Astrocyte (in vitro differentiated cells and primary cell): ENCODE measurements at regions not wholly inside any gene's neighbourhood (a gene's known extent, or its start where the extent isn't known, plus 50 kb on each side); places are given as distances from the start of the nearest gene placed in this dataset.

Experiments used
- DNase-seq: peaks from one replicate; pipeline ENCODE4 v3.0.0-alpha.2; 2010; ENCODE audit warnings: low read depth
- FAIRE-seq: peaks from 2 replicates; lab custom pipeline; 2011; peaks lifted over from hg19 to GRCh38; lab: Jason Lieb, UNC
- H2AFZ ChIP-seq: 2 replicates; pipeline ENCODE4 v1.6.0; 2012; ENCODE audit warnings: low read depth, low read length, inconsistent platforms
- H3K27ac ChIP-seq: 2 replicates; pipeline ENCODE4 v1.5.1; 2011; ENCODE audit warnings: low read depth, low read length, inconsistent platforms
- H3K27me3 ChIP-seq: 2 replicates; pipeline ENCODE4 v1.6.0; 2011; ENCODE audit warnings: low read length, inconsistent platforms; ENCODE audit not compliant: insufficient read depth
- H3K36me3 ChIP-seq: 2 replicates; pipeline ENCODE4 v1.5.1; 2011; ENCODE audit warnings: low read length, inconsistent platforms; ENCODE audit not compliant: insufficient read depth
- H3K4me1 ChIP-seq: 2 replicates; pipeline ENCODE4 v1.5.1; 2011; ENCODE audit warnings: low read length, inconsistent platforms; ENCODE audit not compliant: insufficient read depth
- H3K4me2 ChIP-seq: 2 replicates; pipeline ENCODE4 v1.6.0; 2012; ENCODE audit warnings: low read length, inconsistent platforms
- H3K4me3 ChIP-seq: 2 replicates; pipeline ENCODE4 v1.5.1; 2011; ENCODE audit warnings: low read depth, mild to moderate bottlenecking, low read length, inconsistent platforms; ENCODE audit not compliant: insufficient read depth
- H3K79me2 ChIP-seq: 2 replicates; pipeline ENCODE4 v1.6.0; 2012; ENCODE audit warnings: mild to moderate bottlenecking, low read length, inconsistent platforms; ENCODE audit not compliant: insufficient read depth
- H3K9ac ChIP-seq: 2 replicates; pipeline ENCODE4 v1.6.0; 2012; ENCODE audit warnings: mild to moderate bottlenecking, low read length, inconsistent platforms
- H3K9me3 ChIP-seq: 2 replicates; pipeline ENCODE4 v1.5.1; 2012; ENCODE audit warnings: low read depth, mild to moderate bottlenecking, low read length, inconsistent platforms; ENCODE audit not compliant: insufficient read depth
- H4K20me1 ChIP-seq: 2 replicates; pipeline ENCODE4 v1.6.0; 2012; ENCODE audit warnings: low read length, inconsistent platforms; ENCODE audit not compliant: insufficient read depth
- H3K27ac Mint-ChIP-seq: one replicate; pipeline ENCODE4 v1.8.0; 2021; ENCODE audit warnings: mild to moderate bottlenecking, mixed read lengths; ENCODE audit not compliant: unreplicated experiment
- H3K27me3 Mint-ChIP-seq: one replicate; pipeline ENCODE4 v1.8.0; 2021; ENCODE audit warnings: low read depth, mixed read lengths; ENCODE audit not compliant: unreplicated experiment
- H3K36me3 Mint-ChIP-seq: one replicate; pipeline ENCODE4 v1.8.0; 2021; ENCODE audit warnings: low read depth, mixed read lengths; ENCODE audit not compliant: unreplicated experiment
- H3K4me1 Mint-ChIP-seq: one replicate; pipeline ENCODE4 v1.8.0; 2021; ENCODE audit warnings: low read depth, mixed read lengths; ENCODE audit not compliant: unreplicated experiment
- H3K4me3 Mint-ChIP-seq: one replicate; pipeline ENCODE4 v1.8.0; 2021; ENCODE audit warnings: mild to moderate bottlenecking, moderate library complexity, mixed read lengths; ENCODE audit not compliant: unreplicated experiment
- H3K9me3 Mint-ChIP-seq: one replicate; pipeline ENCODE4 v1.8.0; 2021; ENCODE audit warnings: mild to moderate bottlenecking, mixed read lengths; ENCODE audit not compliant: unreplicated experiment
- CTCF ChIP-seq: IDR thresholded peaks from 2 replicates; pipeline ENCODE4 v1.5.1; 2011; ENCODE audit warnings: low read depth, mild to moderate bottlenecking, inconsistent platforms, low read length, moderate library complexity; ENCODE audit not compliant: insufficient read depth
- EZH2 ChIP-seq: IDR thresholded peaks from 2 replicates; pipeline ENCODE4 v1.6.1; 2012; ENCODE audit warnings: mild to moderate bottlenecking, low read length, inconsistent platforms; ENCODE audit not compliant: insufficient read depth

- Mint-ChIP-seq H3K4me1 (no peaks in the 10 kb centered on the region), H3K4me3 (no peak overlapping the region), H3K27ac (no peak overlapping the region), H3K36me3 (no peaks in the 10 kb centered on the region), H3K27me3 (peaks cover 8% of the 10 kb centered on the region), H3K9me3 (no peaks in the 10 kb centered on the region)
- no peak for TF ChIP-seq CTCF
- no peak for TF ChIP-seq EZH2
- H3K4me2 ChIP-seq, result no peak overlapping the region
- no peaks in the 10 kb centered on the region for H4K20me1 ChIP-seq
- H3K9ac ChIP-seq, result no peak overlapping the region
- FAIRE-seq (no peak), DNase-seq (no peak)
- H3K9me3 ChIP-seq, result no peaks in the 10 kb centered on the region
- no peaks in the 10 kb centered on the region for H3K4me1 ChIP-seq
- H2AFZ ChIP-seq, result no peak overlapping the region
- no peaks in the 10 kb centered on the region for H3K36me3 ChIP-seq
- no peaks in the 10 kb centered on the region for H3K27me3 ChIP-seq
- H3K79me2 ChIP-seq, result no peaks in the 10 kb centered on the region
- H3K27ac ChIP-seq, result no peak overlapping the region
- no peak overlapping the region for H3K4me3 ChIP-seq
Observed at GRCh38 chr5:8053270-8053669, 184.3 kb downstream of the MTRR start.

- H3K27me3 ChIP-seq, result no peaks in the 10 kb centered on the region
- H3K4me1 Mint-ChIP-seq, result peaks cover 6% of the 10 kb centered on the region
- H3K27ac ChIP-seq, result no peak overlapping the region
- H3K36me3 Mint-ChIP-seq, result no peaks in the 10 kb centered on the region
- DNase-seq, result peak; percentile 26
- no peaks in the 10 kb centered on the region for H3K9me3 ChIP-seq
- H3K9ac ChIP-seq, result no peak overlapping the region
- no peak overlapping the region for H3K4me2 ChIP-seq
- FAIRE-seq, result peak; percentile 74
- no peak overlapping the region for H3K27ac Mint-ChIP-seq
- no peak overlapping the region for H3K4me3 Mint-ChIP-seq
- H2AFZ ChIP-seq, result no peak overlapping the region
- H3K4me1 ChIP-seq, result no peaks in the 10 kb centered on the region
- H3K9me3 Mint-ChIP-seq, result no peaks in the 10 kb centered on the region
- no peaks in the 10 kb centered on the region for H3K79me2 ChIP-seq
- no peak overlapping the region for H3K4me3 ChIP-seq
- H4K20me1 ChIP-seq, result no peaks in the 10 kb centered on the region
- H3K36me3 ChIP-seq, result no peaks in the 10 kb centered on the region
- TF ChIP-seq EZH2 (no peak), CTCF (no peak)
- H3K27me3 Mint-ChIP-seq, result no peaks in the 10 kb centered on the region
Observed at GRCh38 chr5:8057769-8058168, 188.8 kb downstream of the MTRR start.

GRCh38 chr5:8058616-8059190 lies 189.8 kb downstream of the MTRR start:
- Histone ChIP-seq H3K79me2 (no peaks in the 10 kb centered on the region), H3K27ac (no peak overlapping the region), H3K4me1 (no peaks in the 10 kb centered on the region), H3K4me3 (no peak overlapping the region), H3K9ac (no peak overlapping the region), H2AFZ (no peak overlapping the region), H3K27me3 (no peaks in the 10 kb centered on the region), H3K4me2 (no peak overlapping the region), H3K9me3 (no peaks in the 10 kb centered on the region), H3K36me3 (no peaks in the 10 kb centered on the region), H4K20me1 (no peaks in the 10 kb centered on the region)
- no peak for DNase-seq
- no peaks in the 10 kb centered on the region for H3K27me3 Mint-ChIP-seq
- FAIRE-seq, result no peak
- no peak overlapping the region for H3K4me3 Mint-ChIP-seq
- peaks cover 6% of the 10 kb centered on the region for H3K4me1 Mint-ChIP-seq
- H3K27ac Mint-ChIP-seq, result no peak overlapping the region
- no peaks in the 10 kb centered on the region for H3K9me3 Mint-ChIP-seq
- H3K36me3 Mint-ChIP-seq, result no peaks in the 10 kb centered on the region
- TF ChIP-seq CTCF, result no peak
- no peak for TF ChIP-seq EZH2
